Fibroblast of upper back skin (primary cell): ENCODE measurements at regions not wholly inside any gene's neighbourhood (a gene's known extent, or its start where the extent isn't known, plus 50 kb on each side); places are given as distances from the start of the nearest gene placed in this dataset.
"Not testable (repeated sequence)": the region's sequence is repeated elsewhere in the genome, so short reads cannot be mapped to it uniquely, and the experiment has no call there.

Experiments used
- DNase-seq: peaks from one replicate; pipeline ENCODE4 v3.0.0-alpha.2; 2013

- DNase-seq: no peak
These were observed 473.1 kb downstream of the PDZRN4 start for GRCh38 chr12:41661141-41661765.

- DNase-seq: no peak
These were observed 468.3 kb downstream of the PDZRN4 start for GRCh38 chr12:41656454-41656853.

GRCh38 chr12:41653386-41654326, 465.5 kb downstream of the PDZRN4 start:
- DNase-seq: no peak

GRCh38 chr12:41652981-41653380, 464.9 kb downstream of the PDZRN4 start:
- DNase-seq: no peak

GRCh38 chr12:41645624-41646023, 457.5 kb downstream of the PDZRN4 start:
- no peak for DNase-seq

GRCh38 chr12:41642808-41643207, 454.7 kb downstream of the PDZRN4 start:
- not testable (repeated sequence) for DNase-seq

- no peak for DNase-seq
These were observed 448.5 kb downstream of the PDZRN4 start for GRCh38 chr12:41636653-41637052.

- DNase-seq: no peak
These were observed 447.7 kb downstream of the PDZRN4 start for GRCh38 chr12:41635626-41636364.

- DNase-seq: no peak
These were observed 446.0 kb downstream of the PDZRN4 start for GRCh38 chr12:41634091-41634490.

GRCh38 chr12:41629611-41630010, 441.5 kb downstream of the PDZRN4 start:
- no peak for DNase-seq

GRCh38 chr12:41627476-41627875, 439.4 kb downstream of the PDZRN4 start:
- no peak for DNase-seq

GRCh38 chr12:41624571-41624970, 436.5 kb downstream of the PDZRN4 start:
- DNase-seq: no peak
